ENCODE measurements at regions not wholly inside any gene's neighbourhood (a gene's known extent, or its start where the extent isn't known, plus 50 kb on each side); places are given as distances from the start of the nearest gene placed in this dataset.

- no peak for DNase-seq
Observed at GRCh38 chr9:73470766-73471165, 319.1 kb downstream of the ANXA1 start.

DNA sequence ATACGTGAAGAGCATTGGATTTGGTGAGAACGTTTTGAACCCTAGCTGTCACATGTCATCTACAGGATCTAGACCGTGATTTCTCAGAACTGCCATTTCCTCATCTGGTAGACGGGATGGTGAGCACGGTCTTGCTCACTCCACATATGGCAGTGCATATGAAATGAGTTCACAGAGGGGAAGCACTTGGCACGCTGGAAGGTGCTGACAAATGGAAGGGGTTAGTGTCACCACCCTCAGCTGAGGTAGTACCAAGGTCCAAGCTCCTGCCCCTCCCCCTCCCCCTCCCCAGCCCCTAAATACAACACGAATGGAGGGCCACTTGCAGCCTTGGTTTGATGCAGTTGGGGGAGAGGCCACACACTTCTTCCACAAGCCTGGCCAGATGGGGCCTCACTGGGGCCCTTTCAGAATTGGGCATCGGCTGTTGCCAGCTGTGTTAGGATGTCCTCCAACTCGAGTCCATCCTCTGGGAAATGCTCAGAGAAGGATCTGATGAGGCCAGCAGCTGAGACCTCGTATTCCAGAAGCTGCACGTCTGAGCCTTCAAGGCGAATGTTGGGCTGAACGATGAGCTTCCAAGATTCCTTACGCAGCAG is 322.4 kb downstream of the ANXA1 start:
- no peak for DNase-seq

GRCh38 chr9:73474625-73475024 is 323.0 kb downstream of the ANXA1 start:
- no peak for DNase-seq

- no peak for DNase-seq
Observed at GRCh38 chr9:73494894-73495293, 343.2 kb downstream of the ANXA1 start.

DNA sequence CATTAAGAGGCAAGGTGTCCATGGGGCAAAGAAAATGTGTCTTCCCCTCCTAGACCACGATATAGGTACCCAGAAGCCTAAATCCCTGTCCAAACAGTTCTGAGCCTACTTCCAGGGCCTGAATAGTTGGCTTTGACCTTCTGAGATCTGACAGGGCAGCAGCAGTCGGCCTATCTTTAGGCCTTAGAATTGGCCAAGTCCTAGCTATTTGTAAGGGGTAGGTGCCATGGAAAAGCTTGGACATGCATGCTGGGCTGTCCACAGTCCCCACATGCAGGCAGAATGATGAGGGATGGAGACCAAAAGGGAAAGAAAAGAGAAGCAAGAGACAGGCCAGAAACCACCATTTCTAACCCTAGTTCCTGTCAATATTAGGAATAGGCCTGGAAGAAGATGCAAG is 346.1 kb downstream of the ANXA1 start:
- DNase-seq = no peak

GRCh38 chr9:73515216-73515615 is 363.6 kb downstream of the ANXA1 start:
- DNase-seq = no peak

DNA sequence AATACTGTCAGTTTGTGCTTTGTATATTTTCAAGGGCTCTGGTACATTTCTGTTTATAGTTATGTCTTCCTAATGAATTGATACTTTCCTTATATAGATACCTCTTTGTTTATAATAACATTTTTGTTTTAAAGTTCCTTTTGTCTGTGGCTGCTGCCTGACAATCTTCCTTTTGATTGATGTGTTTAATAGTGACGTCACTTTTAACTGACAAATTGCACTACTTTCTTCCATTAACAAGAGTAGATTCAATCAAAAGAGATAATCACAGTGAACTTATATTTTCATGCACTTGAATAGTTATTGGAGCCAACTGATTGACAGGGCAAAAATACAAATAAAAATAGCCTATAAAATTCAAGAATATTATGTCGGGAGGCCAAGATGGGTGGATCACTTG is 371.7 kb downstream of the ANXA1 start:
- no peak for DNase-seq

GRCh38 chr9:73525350-73525749 is 373.7 kb downstream of the ANXA1 start:
- DNase-seq = no peak

GRCh38 chr9:73527521-73527920 is 375.9 kb downstream of the ANXA1 start:
- DNase-seq = no peak

- DNase-seq = no peak
Observed at GRCh38 chr9:73528926-73529325, 377.3 kb downstream of the ANXA1 start.

- no peak for DNase-seq
Observed at GRCh38 chr9:73529666-73530065, 378.0 kb downstream of the ANXA1 start.

DNA sequence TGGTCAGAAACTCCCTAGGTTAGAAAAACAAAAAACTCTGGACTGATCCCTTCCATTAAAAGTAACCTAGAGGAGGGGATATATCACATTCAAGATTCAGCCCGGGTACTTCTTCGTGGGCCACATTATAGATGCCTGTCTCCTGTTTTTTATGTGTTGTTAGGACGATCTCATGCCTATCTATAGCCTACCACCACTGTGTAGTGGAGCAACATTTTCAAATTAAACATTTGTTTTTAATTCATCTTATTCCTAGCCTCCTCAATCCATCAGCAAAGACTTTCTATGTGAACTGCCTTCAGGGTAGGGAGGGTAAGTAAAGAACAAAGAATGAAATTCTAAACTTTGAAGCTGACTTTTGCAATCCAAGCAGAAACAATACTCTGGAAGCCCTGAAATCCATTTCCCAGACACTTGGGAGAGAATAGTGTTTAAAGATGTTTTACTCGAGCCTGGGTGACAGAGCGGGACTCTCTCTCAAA is 379.4 kb downstream of the ANXA1 start:
- no peak for DNase-seq

- DNase-seq = no peak
Observed at GRCh38 chr9:73531658-73532057, 380.0 kb downstream of the ANXA1 start.

DNA sequence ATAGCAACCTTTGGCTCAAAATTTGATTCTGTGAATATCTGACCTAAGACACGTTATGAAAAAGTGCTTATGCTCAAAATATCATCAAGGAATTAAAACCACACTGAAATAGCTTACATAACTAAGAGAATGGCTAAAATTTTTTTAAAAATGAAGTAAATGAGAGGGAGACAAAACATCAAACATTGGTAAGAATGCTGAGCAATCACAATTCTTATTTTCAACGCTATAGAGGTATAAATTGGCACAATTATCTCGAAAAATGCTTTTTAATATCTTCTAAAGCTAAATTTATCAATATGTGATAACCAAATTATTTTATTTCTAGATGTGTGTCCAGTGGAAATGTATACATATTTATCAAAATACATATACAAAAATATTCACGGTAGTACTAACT is 381.3 kb downstream of the ANXA1 start:
- no peak for DNase-seq

GRCh38 chr9:73536403-73536802 is 384.7 kb downstream of the ANXA1 start:
- no peak for DNase-seq

DNA sequence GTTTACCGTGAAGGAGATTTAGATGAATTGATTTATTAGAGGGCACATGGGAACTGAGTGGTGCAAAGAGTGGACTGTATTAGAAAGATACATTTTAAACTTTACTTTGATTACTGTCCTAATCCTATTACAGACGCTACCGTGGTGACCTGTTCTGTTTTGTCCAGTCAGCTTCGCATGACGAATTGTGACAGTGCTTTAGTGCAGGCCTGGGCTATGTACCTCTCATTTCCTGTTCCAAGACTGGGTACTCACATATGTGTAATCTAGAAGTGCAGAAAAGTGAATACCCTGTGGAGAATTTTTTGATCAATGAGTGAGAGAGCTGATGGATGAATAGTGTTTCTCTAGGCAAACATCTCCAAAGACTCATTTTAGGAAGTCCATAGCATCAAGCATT is 385.9 kb downstream of the ANXA1 start:
- DNase-seq = no peak

DNA sequence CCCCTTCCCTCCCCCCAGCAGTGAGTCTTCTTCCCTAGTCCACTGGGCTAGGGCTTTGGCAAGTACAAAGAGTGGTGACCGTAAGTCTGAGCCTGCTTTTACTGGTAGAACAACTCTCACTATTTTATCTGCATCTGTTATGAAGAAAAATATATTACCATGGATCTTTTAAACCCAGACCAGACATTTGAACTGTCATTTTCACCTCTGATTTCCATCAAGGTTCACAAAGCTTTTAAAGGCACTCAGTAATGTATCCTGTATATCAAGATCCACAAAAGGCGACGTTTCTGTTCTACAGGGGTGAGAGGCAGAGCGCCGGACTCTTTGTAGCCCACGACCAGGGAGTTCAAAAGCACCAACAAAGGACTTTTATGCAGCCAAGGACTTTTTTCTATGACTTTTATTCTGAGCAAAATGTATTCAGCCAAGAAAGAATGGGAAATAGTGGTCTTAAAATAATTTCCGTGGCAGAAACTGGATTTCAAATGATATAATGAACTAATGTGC is 388.3 kb downstream of the ANXA1 start:
- no peak for DNase-seq

- no peak for DNase-seq
Observed at GRCh38 chr9:73541923-73542322, 390.3 kb downstream of the ANXA1 start.

DNA sequence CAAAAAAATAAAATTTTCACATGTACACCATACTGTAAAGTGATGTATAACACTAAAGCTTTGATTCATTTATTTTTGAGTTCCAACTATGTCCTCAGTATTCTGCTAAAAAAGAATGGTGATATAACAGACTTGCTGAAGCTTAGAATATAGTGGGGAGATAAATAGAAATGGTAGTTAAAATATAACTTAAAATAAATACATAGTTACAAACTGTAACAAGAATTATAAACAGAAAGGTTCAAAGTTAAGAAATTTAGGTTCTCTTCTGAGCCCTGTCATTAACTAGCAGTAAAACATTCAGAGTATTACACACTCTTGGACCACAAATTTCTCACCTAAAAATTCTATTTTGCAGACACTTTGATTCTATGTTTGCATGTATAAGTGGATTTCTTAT is 392.1 kb downstream of the ANXA1 start:
- DNase-seq = no peak

- no peak for DNase-seq
Observed at GRCh38 chr9:73548201-73548600, 396.5 kb downstream of the ANXA1 start.

DNA sequence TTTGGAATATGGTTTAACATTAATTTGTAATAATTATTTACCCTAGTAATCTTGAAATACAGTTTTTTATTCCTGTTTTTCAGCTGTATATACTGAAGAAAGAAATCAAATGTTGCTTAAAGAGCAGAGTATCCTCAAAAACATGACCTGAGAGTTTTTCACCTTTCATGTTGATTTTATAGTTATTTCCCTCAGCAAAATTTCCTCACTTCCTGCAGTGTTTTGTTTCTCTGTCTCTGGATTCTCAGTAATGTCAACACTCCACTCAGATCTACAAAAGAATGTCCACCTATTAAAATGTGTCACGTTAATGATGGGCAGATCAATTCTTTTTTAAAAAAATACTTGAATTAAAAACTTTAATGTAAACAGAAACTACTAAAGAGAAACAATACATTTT is 398.3 kb downstream of the ANXA1 start:
- DNase-seq = no peak

DNA sequence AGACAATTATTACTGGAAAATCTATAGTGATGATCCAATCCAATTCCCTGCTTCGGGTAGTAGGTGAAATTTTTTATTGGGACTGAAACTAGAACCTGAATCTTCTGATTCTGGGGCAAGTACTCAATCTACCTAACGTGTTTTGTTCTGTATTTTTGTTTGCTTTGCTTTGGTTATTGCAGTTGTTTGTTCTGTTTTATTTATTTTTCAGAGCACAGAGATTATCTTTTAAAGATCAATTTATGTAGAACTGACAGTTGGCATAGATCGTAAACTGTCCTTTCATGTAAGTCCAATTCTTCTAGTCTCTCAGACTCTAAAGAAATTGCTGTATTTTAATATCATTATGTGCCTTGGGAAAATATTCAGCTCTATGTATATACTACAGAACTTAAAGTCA is 401.6 kb downstream of the ANXA1 start:
- DNase-seq = no peak

DNA sequence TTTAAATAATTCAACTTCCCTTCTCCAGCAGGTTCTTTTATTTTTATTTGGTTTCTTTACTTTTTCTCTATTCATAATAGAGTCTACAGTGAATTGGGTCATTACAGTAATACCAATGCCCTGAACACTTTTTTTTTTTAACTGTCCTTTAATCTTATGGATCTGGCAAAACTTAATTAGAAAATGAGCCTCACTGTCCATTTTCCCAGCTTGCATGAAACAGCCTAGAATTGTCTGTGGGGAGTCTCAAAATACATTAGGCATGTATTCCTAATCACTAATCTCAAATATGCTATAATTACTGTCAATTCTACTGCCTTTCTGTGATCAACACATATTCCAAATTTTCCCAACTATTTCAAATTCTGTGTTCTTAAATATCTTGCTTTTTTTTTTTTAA is 406.8 kb downstream of the ANXA1 start:
- DNase-seq = no peak

DNA sequence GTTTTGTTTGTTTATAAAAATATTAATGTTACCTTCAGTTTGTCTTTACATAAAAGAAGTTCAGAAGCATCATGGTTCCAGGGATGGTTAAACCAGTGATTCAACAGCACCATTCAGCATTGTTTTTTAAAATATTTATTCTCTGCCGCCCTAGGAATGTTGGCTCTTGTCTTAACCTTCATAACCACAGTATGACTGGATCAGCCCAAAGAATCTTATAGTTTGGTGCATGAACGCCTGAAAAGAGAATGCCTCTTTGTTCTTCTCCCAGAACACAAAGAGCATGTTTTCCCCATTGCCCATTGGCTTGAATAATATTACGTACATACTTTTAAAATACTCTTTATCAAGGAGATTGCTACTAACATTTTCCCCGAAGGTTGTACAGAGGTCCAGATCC is 413.4 kb downstream of the ANXA1 start:
- no peak for DNase-seq

DNA sequence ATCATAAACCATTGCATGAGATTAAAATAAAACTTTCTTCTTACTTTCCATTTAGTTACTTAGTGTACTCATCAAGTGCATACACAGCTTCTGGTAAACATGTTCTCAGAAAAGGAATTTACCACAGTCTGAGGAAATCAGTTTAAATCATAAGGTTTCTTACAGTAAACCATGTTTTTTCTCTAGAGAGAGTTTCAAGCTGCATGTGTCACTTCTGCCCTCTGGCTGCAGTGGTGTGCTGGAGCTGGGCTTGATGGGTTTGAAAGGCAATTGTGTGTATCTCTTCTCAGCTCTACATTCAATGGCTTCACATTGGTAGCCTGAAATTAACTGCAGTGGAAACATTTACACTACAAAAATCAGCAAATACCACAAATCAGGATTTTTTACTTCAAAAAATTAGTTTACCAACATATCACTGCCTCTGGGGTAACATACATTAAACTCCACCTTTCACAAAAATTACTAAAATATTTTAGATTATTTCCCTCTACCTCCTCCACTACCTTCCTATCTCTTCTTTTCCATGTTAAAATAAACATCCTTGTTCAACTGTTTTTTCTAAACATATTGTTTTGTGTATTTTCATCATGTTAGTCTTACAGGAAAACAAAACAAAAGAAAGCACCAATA is 414.3 kb downstream of the ANXA1 start:
- DNase-seq = no peak

Measured in activated CD4-positive, CD25-positive, alpha-beta regulatory T cell (primary cell).